IgD-negative memory B cell (primary cell): ENCODE measurements at regions not wholly inside any gene's neighbourhood (a gene's known extent, or its start where the extent isn't known, plus 50 kb on each side); places are given as distances from the start of the nearest gene placed in this dataset.
"Not testable (repeated sequence)": the region's sequence is repeated elsewhere in the genome, so short reads cannot be mapped to it uniquely, and the experiment has no call there.

Source experiments
- H3K27ac Mint-ChIP-seq, 3 donors: one replicate each; pipeline ENCODE4 v1.8.0; 2020 to 2022; ENCODE audit warnings: mild to moderate bottlenecking in 3 of 3, mixed read lengths in 3 of 3, moderate library complexity in 1 of 3
- H3K27me3 Mint-ChIP-seq: one replicate; pipeline ENCODE4 v1.8.0; 2021; ENCODE audit warnings: mixed read lengths
- H3K36me3 Mint-ChIP-seq: one replicate; pipeline ENCODE4 v1.8.0; 2020; ENCODE audit warnings: mild to moderate bottlenecking, mixed read lengths
- H3K4me1 Mint-ChIP-seq, 3 donors: one replicate each; pipeline ENCODE4 v1.8.0; 2020 to 2022; ENCODE audit warnings: mixed read lengths in 3 of 3, mild to moderate bottlenecking in 1 of 3
- H3K4me3 Mint-ChIP-seq, 4 donors: one replicate each; pipeline ENCODE4 v1.8.0; 2020 to 2022; ENCODE audit warnings: mild to moderate bottlenecking in 4 of 4, mixed read lengths in 4 of 4, moderate library complexity in 3 of 4
- H3K9me3 Mint-ChIP-seq, 3 donors: one replicate each; pipeline ENCODE4 v1.8.0; 2020 to 2021; ENCODE audit warnings: mixed read lengths in 3 of 3, mild to moderate bottlenecking in 1 of 3

DNA sequence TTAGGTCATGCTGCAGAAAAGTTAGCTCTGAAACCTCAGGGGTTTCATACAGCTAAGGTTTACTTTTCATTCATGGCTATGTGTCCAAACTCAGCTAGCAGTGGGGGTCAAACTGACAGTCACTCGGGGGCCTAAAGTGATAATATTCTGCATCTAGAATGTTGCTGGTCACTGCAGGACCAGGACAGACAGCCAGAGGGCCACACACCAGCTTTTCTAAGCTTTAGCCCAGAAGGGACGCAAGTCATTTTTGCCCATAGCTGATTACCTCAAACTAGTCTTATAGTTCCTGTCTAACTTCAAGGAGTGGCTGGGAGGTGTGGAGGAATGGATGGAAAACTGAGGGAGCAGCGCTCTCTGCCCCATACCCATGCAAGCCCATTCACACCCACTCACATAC is 163.0 kb upstream of the NLRP1 start:
- peaks cover 7% of the 10 kb centered on the region for H3K27me3 Mint-ChIP-seq
- H3K4me3 Mint-ChIP-seq, result peak overlapping the region in 1 of 4 donors; percentile 39
- no peaks in the 10 kb centered on the region for H3K9me3 Mint-ChIP-seq
- no peak overlapping the region for H3K27ac Mint-ChIP-seq
- H3K36me3 Mint-ChIP-seq, result no peaks in the 10 kb centered on the region
- H3K4me1 Mint-ChIP-seq, result no peaks in the 10 kb centered on the region

DNA sequence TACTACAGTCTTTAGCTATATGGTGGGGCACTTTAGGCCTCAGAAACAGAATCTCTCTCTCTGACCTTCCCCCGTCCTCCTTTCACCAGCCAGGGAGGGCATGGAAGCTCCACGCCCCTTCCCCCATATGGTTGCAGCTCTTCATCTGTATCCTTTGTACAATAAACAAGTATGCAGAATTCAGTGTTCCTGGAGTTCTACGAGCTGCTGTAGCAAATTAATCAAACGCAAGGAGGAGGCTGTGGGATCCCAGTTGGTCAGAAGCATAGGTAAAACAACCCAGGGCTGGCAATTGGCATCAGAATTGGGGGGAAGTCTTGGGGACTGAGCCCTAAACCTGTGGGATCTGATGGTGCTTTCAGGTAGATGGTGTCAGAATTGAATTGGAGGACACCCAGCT is 163.7 kb upstream of the NLRP1 start:
- H3K4me3 Mint-ChIP-seq, result no peak overlapping the region
- H3K36me3 Mint-ChIP-seq, result no peaks in the 10 kb centered on the region
- H3K4me1 Mint-ChIP-seq, result no peaks in the 10 kb centered on the region
- no peak overlapping the region for H3K27ac Mint-ChIP-seq
- H3K9me3 Mint-ChIP-seq, result no peaks in the 10 kb centered on the region
- peaks cover 7% of the 10 kb centered on the region for H3K27me3 Mint-ChIP-seq

DNA sequence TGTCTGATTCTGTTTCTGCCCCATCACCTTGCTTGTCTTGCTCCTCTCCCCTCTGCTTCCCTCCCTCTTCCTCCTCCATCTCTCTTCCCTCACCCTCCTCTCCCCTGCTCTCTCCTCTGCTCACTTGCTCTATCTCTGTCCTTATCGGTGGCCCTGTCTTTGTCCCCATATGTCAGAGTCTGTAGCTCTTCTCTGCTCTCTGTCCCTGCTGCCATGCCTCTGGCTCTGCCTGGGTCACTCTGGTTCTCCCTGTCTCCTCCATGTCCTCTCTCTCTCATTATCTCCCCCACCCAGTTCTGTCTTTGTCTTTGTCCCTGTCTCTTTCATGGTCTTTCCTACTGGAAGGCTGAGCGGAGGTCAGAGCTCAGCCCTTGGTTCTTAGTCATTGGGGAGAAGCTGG is 169.1 kb upstream of the NLRP1 start:
- Mint-ChIP-seq H3K27me3 (peaks cover 13% of the 10 kb centered on the region), H3K9me3 (no peaks in the 10 kb centered on the region), H3K4me1 (no peaks in the 10 kb centered on the region), H3K36me3 (no peaks in the 10 kb centered on the region), H3K27ac (no peak overlapping the region), H3K4me3 (no peak overlapping the region)

GRCh38 chr17:5757314-5757907 is 173.1 kb upstream of the NLRP1 start:
- Mint-ChIP-seq H3K36me3 (no peaks in the 10 kb centered on the region), H3K9me3 (no peaks in the 10 kb centered on the region), H3K27ac (no peak overlapping the region), H3K27me3 (peaks cover 15% of the 10 kb centered on the region), H3K4me3 (no peak overlapping the region), H3K4me1 (no peaks in the 10 kb centered on the region)

- Mint-ChIP-seq H3K27ac (no peak overlapping the region), H3K27me3 (peaks cover 15% of the 10 kb centered on the region), H3K36me3 (no peaks in the 10 kb centered on the region), H3K4me1 (no peaks in the 10 kb centered on the region), H3K4me3 (no peak overlapping the region), H3K9me3 (peaks cover 0 to 2% (median 0%) of the 10 kb centered on the region in 3 donors)
These were observed 174.3 kb upstream of the NLRP1 start for GRCh38 chr17:5758651-5759050.

- H3K27ac Mint-ChIP-seq, result no peak overlapping the region
- H3K4me1 Mint-ChIP-seq, result no peaks in the 10 kb centered on the region
- H3K9me3 Mint-ChIP-seq, result peaks cover 0 to 2% (median 0%) of the 10 kb centered on the region in 3 donors
- no peak overlapping the region for H3K4me3 Mint-ChIP-seq
- no peaks in the 10 kb centered on the region for H3K36me3 Mint-ChIP-seq
- H3K27me3 Mint-ChIP-seq, result peaks cover 13% of the 10 kb centered on the region
These were observed 175.2 kb upstream of the NLRP1 start for GRCh38 chr17:5759501-5759925.

GRCh38 chr17:5762191-5762590 is 177.9 kb upstream of the NLRP1 start:
- peaks cover 0 to 2% (median 0%) of the 10 kb centered on the region in 3 donors for H3K4me1 Mint-ChIP-seq
- no peak overlapping the region for H3K27ac Mint-ChIP-seq
- peaks cover 20% of the 10 kb centered on the region for H3K27me3 Mint-ChIP-seq
- H3K9me3 Mint-ChIP-seq, result peaks cover 0 to 2% (median 0%) of the 10 kb centered on the region in 3 donors
- H3K36me3 Mint-ChIP-seq, result no peaks in the 10 kb centered on the region
- no peak overlapping the region for H3K4me3 Mint-ChIP-seq

GRCh38 chr17:5763595-5764306 is 179.4 kb upstream of the NLRP1 start:
- peaks cover 26% of the 10 kb centered on the region for H3K27me3 Mint-ChIP-seq
- H3K9me3 Mint-ChIP-seq, result peaks cover 0 to 2% (median 0%) of the 10 kb centered on the region in 3 donors
- no peaks in the 10 kb centered on the region for H3K36me3 Mint-ChIP-seq
- H3K4me1 Mint-ChIP-seq, result peaks cover 0 to 2% (median 0%) of the 10 kb centered on the region in 3 donors
- H3K27ac Mint-ChIP-seq, result no peak overlapping the region
- H3K4me3 Mint-ChIP-seq, result no peak overlapping the region

- H3K27me3 Mint-ChIP-seq, result peaks cover 43% of the 10 kb centered on the region
- H3K4me3 Mint-ChIP-seq, result no peak overlapping the region
- H3K4me1 Mint-ChIP-seq, result peaks cover 0 to 2% (median 2%) of the 10 kb centered on the region in 3 donors
- H3K27ac Mint-ChIP-seq, result no peak overlapping the region
- H3K36me3 Mint-ChIP-seq, result no peaks in the 10 kb centered on the region
- no peaks in the 10 kb centered on the region for H3K9me3 Mint-ChIP-seq
These were observed 185.5 kb upstream of the NLRP1 start for GRCh38 chr17:5769593-5770354.

GRCh38 chr17:5770441-5771270 is 186.3 kb upstream of the NLRP1 start:
- no peaks in the 10 kb centered on the region for H3K36me3 Mint-ChIP-seq
- H3K27ac Mint-ChIP-seq, result no peak overlapping the region
- peaks cover 0 to 2% (median 2%) of the 10 kb centered on the region in 3 donors for H3K4me1 Mint-ChIP-seq
- no peak overlapping the region for H3K4me3 Mint-ChIP-seq
- peaks cover 46% of the 10 kb centered on the region for H3K27me3 Mint-ChIP-seq
- peaks cover 0 to 2% (median 0%) of the 10 kb centered on the region in 3 donors for H3K9me3 Mint-ChIP-seq

DNA sequence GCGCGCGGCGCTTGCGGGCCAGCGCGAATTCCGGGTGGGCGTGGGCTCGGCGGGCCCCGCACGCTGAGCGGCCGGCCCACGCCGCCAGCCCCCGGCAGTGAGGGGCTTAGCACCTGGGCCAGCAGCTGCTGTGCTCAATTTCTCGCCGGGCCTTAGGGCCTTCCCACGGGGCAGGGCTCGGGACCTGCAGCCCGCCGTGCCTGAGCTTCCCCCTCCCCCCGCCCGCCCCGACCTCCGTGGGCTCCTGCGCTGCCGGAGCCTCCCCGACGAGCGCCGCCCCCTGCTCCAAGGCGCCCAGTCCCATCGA is 186.9 kb upstream of the NLRP1 start:
- H3K9me3 Mint-ChIP-seq, H3K36me3 Mint-ChIP-seq, H3K4me3 Mint-ChIP-seq, H3K27ac Mint-ChIP-seq, H3K4me1 Mint-ChIP-seq: not testable (repeated sequence)
- H3K27me3 Mint-ChIP-seq, result peaks cover 44% of the 10 kb centered on the region

DNA sequence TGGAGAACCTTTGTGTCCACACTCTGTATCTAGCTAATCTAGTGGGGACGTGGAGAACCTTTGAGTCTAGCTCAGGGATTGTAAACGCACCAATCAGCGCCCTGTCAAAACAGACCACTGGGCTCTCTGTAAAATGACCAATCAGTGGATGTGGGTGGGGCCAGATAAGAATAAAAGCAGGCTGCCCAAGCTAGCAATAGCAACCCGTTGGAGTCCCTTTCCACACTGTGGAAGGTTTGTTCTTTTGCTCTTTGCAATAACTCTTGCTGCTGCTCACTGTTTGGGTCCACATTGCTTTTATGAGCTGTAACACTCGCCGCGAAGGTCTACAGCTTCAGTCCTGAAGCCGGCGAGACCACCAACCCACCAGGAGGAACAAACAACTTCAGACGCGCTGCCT is 187.7 kb upstream of the NLRP1 start:
- H3K9me3 Mint-ChIP-seq, H3K36me3 Mint-ChIP-seq, H3K4me3 Mint-ChIP-seq, H3K4me1 Mint-ChIP-seq, H3K27ac Mint-ChIP-seq: not testable (repeated sequence)
- peaks cover 37% of the 10 kb centered on the region for H3K27me3 Mint-ChIP-seq

DNA sequence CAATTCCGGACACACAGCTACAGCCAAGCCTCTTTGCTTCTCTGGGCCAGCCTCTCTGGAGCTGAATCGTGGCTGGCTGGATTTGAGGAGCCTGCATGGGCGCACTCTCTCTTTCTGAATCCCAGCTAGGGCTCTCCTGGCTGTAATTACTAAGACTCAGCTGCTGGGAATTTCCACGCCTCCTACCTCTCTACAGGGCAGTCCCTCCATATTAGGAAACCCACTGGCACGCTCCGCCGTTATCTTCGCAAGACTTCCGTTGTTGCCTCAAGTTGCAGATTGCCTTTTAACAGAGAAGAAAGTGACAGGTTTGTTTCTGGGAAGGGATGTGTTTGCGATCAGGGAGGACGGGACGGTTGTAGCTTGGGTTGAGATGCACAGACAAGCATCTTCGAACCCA is 188.4 kb upstream of the NLRP1 start:
- Mint-ChIP-seq H3K27me3 (peaks cover 38% of the 10 kb centered on the region), H3K4me3 (no peak overlapping the region), H3K4me1 (peaks cover 0 to 2% (median 0%) of the 10 kb centered on the region in 3 donors), H3K36me3 (no peaks in the 10 kb centered on the region), H3K27ac (no peak overlapping the region), H3K9me3 (peaks cover 0 to 2% (median 0%) of the 10 kb centered on the region in 3 donors)

DNA sequence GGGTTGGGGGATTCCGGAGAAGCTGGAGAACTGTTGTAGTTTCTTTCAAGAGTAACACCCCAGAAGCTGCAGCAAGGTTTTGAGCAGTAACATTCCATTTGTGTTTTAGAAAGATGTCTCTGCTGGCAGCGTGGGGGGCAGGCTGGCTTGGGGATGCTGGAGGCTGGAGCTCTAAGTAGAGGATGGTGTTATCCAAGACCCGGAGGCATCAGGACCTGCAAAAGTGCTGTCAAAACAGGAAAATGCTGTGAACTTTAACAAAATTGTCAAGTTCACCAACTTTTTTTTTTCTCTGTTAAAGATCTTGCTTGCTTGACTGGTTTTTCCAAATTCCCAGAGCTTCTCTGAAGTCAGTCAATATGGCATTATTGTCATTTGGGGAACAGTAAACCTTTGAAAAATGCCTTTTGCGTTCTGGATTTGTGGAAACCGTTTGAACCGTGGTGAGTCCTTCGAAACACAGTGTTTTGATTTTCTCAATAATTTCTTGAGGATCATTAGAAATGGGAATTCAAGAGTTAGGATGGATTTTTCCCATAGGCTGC is 189.6 kb upstream of the NLRP1 start:
- Mint-ChIP-seq H3K4me3 (no peak overlapping the region), H3K36me3 (no peaks in the 10 kb centered on the region), H3K27ac (no peak overlapping the region), H3K4me1 (peaks cover 0 to 2% (median 0%) of the 10 kb centered on the region in 3 donors), H3K9me3 (peaks cover 0 to 2% (median 0%) of the 10 kb centered on the region in 3 donors), H3K27me3 (peaks cover 33% of the 10 kb centered on the region)

DNA sequence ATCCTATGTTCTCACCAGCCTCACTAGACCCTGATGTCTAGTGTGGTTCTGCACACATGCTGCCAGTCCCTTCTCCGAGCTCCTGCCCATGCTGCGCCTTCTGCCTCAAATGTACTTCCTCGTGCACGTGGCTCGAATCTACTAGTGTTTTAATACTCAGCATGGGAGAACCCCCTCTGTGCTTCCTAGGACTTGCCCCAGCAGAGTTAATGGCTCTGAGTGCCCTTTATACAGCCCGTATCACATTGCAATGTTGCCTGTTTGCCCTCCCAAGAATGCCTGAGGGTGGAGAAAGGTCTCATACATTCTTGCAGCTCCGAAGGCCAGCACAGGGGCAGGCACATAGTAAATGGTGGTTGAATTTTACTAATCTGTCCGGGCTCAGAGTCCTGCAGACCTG is 190.8 kb upstream of the NLRP1 start:
- Mint-ChIP-seq H3K9me3 (peaks cover 0 to 2% (median 0%) of the 10 kb centered on the region in 3 donors), H3K36me3 (no peaks in the 10 kb centered on the region), H3K4me1 (peaks cover 0 to 2% (median 0%) of the 10 kb centered on the region in 3 donors), H3K27me3 (peaks cover 34% of the 10 kb centered on the region), H3K27ac (no peak overlapping the region), H3K4me3 (no peak overlapping the region)
